ENCODE measurements at regions not wholly inside any gene's neighbourhood (a gene's known extent, or its start where the extent isn't known, plus 50 kb on each side); places are given as distances from the start of the nearest gene placed in this dataset.

GRCh38 chr3:117252208-117252607, 542.6 kb downstream of the TUSC7 start:
- intact Hi-C loops (cut with micrococcal nuclease): no loop called here

GRCh38 chr3:117252651-117253050, 543.1 kb downstream of the TUSC7 start:
- intact Hi-C loops (cut with micrococcal nuclease): no loop called here

- intact Hi-C loops (cut with micrococcal nuclease): no loop called here
Measured at GRCh38 chr3:117253636-117254035, 544.1 kb downstream of the TUSC7 start.

GRCh38 chr3:117254985-117255384, 545.4 kb downstream of the TUSC7 start:
- intact Hi-C loops (cut with micrococcal nuclease): no loop called here

GRCh38 chr3:117255736-117256135, 546.2 kb downstream of the TUSC7 start:
- intact Hi-C loops (cut with micrococcal nuclease): no loop called here

GRCh38 chr3:117261983-117262421, 552.4 kb downstream of the TUSC7 start:
- intact Hi-C loops (cut with micrococcal nuclease): no loop called here

- intact Hi-C loops (cut with micrococcal nuclease): no loop called here
Measured at GRCh38 chr3:117263270-117263669, 553.7 kb downstream of the TUSC7 start.

GRCh38 chr3:117263745-117264144, 554.2 kb downstream of the TUSC7 start:
- intact Hi-C loops (cut with micrococcal nuclease): no loop called here

- intact Hi-C loops (cut with micrococcal nuclease): no loop called here
Measured at GRCh38 chr3:117264204-117264994, 554.8 kb downstream of the TUSC7 start.

GRCh38 chr3:117266806-117267205, 557.2 kb downstream of the TUSC7 start:
- intact Hi-C loops (cut with micrococcal nuclease): no loop called here

- intact Hi-C loops (cut with micrococcal nuclease): no loop called here
Measured at GRCh38 chr3:117268318-117268717, 558.7 kb downstream of the TUSC7 start.

- intact Hi-C loops (cut with micrococcal nuclease): no loop called here
Measured at GRCh38 chr3:117272274-117272673, 562.7 kb downstream of the TUSC7 start.

- intact Hi-C loops (cut with micrococcal nuclease): no loop called here
Measured at GRCh38 chr3:117272876-117273523, 563.4 kb downstream of the TUSC7 start.

GRCh38 chr3:117277816-117278215, 568.2 kb downstream of the TUSC7 start:
- intact Hi-C loops (cut with micrococcal nuclease): no loop called here

- intact Hi-C loops (cut with micrococcal nuclease): no loop called here
Measured at GRCh38 chr3:117278424-117279190, 569.0 kb downstream of the TUSC7 start.

GRCh38 chr3:117281371-117281770, 571.8 kb downstream of the TUSC7 start:
- intact Hi-C loops (cut with micrococcal nuclease): no loop called here

GRCh38 chr3:117282566-117282965, 573.0 kb downstream of the TUSC7 start:
- intact Hi-C loops (cut with micrococcal nuclease): no loop called here

GRCh38 chr3:117285737-117286136, 576.2 kb downstream of the TUSC7 start:
- intact Hi-C loops (cut with micrococcal nuclease): no loop called here

- intact Hi-C loops (cut with micrococcal nuclease): no loop called here
Measured at GRCh38 chr3:117286488-117286887, 576.9 kb downstream of the TUSC7 start.

GRCh38 chr3:117287602-117288001, 578.0 kb downstream of the TUSC7 start:
- intact Hi-C loops (cut with micrococcal nuclease): no loop called here

GRCh38 chr3:117291476-117291875, 581.9 kb downstream of the TUSC7 start:
- intact Hi-C loops (cut with micrococcal nuclease): no loop called here

GRCh38 chr3:117297065-117297464, 587.5 kb downstream of the TUSC7 start:
- intact Hi-C loops (cut with micrococcal nuclease): no loop called here

Measured in T-helper 1 cell treated with Interleukin-12 subunit alpha and Interleukin-12 subunit beta and Interleukin-4 antibody, amounts not matched to agents 30 ng/mL and 1 ng/mL, for 36 hours (primary cell).